Fibroblast of lung (primary cell): ENCODE measurements at regions not wholly inside any gene's neighbourhood (a gene's known extent, or its start where the extent isn't known, plus 50 kb on each side); places are given as distances from the start of the nearest gene placed in this dataset.
"Not testable (repeated sequence)": the region's sequence is repeated elsewhere in the genome, so short reads cannot be mapped to it uniquely, and the experiment has no call there.

Experiments
- EZH2 ChIP-seq: IDR thresholded peaks from 2 replicates; pipeline ENCODE4 v1.5.1; 2012; ENCODE audit warnings: low read length, control low read depth, mild to moderate bottlenecking; ENCODE audit errors: missing control alignments
- TF ChIP-seq, protein P1 (sequence below), 2 donors: IDR thresholded peaks in 1 of 2; conservative IDR thresholded peaks in 1 of 2; 1 replicate in 1 of 2; 2 replicates in 1 of 2; pipeline ENCODE4 v1.5.1; 2011 to 2012; ENCODE audit warnings: low read length in 2 of 2, control low read depth in 1 of 2, inconsistent platforms in 1 of 2, low read depth in 1 of 2, mild to moderate bottlenecking in 1 of 2

GRCh38 chr20:29320216-29320949 is 1937.1 kb upstream of the DEFB115 start:
- TF ChIP-seq, protein P1, sequence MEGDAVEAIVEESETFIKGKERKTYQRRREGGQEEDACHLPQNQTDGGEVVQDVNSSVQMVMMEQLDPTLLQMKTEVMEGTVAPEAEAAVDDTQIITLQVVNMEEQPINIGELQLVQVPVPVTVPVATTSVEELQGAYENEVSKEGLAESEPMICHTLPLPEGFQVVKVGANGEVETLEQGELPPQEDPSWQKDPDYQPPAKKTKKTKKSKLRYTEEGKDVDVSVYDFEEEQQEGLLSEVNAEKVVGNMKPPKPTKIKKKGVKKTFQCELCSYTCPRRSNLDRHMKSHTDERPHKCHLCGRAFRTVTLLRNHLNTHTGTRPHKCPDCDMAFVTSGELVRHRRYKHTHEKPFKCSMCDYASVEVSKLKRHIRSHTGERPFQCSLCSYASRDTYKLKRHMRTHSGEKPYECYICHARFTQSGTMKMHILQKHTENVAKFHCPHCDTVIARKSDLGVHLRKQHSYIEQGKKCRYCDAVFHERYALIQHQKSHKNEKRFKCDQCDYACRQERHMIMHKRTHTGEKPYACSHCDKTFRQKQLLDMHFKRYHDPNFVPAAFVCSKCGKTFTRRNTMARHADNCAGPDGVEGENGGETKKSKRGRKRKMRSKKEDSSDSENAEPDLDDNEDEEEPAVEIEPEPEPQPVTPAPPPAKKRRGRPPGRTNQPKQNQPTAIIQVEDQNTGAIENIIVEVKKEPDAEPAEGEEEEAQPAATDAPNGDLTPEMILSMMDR (conservative IDR thresholded peaks at IDR 0.05 in 1 of 2, IDR thresholded peaks at IDR 0.05 in 1 of 2; ENCODE audit: low read depth in 1 of 2, low read length in 2 of 2), result not testable (repeated sequence)
- TF ChIP-seq EZH2, result not testable (repeated sequence)
